IMR-90 (cell line): ENCODE measurements at regions not wholly inside any gene's neighbourhood (a gene's known extent, or its start where the extent isn't known, plus 50 kb on each side); places are given as distances from the start of the nearest gene placed in this dataset.

Experiments
- CEBPB ChIP-seq: IDR thresholded peaks from 2 replicates; pipeline ENCODE4 v1.6.1; 2012; ENCODE audit warnings: low read depth, low read length, improper control_type of control experiment
- CHD1 ChIP-seq: IDR thresholded peaks from 2 replicates; pipeline ENCODE4 v1.6.1; 2012; ENCODE audit warnings: low read depth, low read length, improper control_type of control experiment
- FOS ChIP-seq: fragments of 150-350 bp; IDR thresholded peaks from 2 replicates; pipeline ENCODE4 v1.6.1; 2016; ENCODE audit warnings: low read depth, low read length
- MAZ ChIP-seq: IDR thresholded peaks from 2 replicates; pipeline ENCODE4 v1.6.1; 2012; ENCODE audit warnings: low read depth, mild to moderate bottlenecking, low read length, improper control_type of control experiment, moderate library complexity, borderline replicate concordance
- POLR2A ChIP-seq: IDR thresholded peaks from 2 replicates; pipeline ENCODE4 v1.6.1; 2012; ENCODE audit warnings: mild to moderate bottlenecking, low read depth, low read length
- RAD21 ChIP-seq: IDR thresholded peaks from 2 replicates; pipeline ENCODE4 v1.6.1; 2012; ENCODE audit warnings: low read length, improper control_type of control experiment
- TF ChIP-seq, protein P1 (sequence below): conservative IDR thresholded peaks from 2 replicates; pipeline ENCODE4 v1.5.1; 2012; ENCODE audit warnings: mild to moderate bottlenecking, low read depth, low read length, improper control_type of control experiment
- TF ChIP-seq, protein P2 (sequence below): fragments of 150-350 bp; IDR thresholded peaks from 2 replicates; pipeline ENCODE4 v1.6.1; 2017; ENCODE audit warnings: mild to moderate bottlenecking, antibody characterized with exemption, low read length, low read depth

DNA sequence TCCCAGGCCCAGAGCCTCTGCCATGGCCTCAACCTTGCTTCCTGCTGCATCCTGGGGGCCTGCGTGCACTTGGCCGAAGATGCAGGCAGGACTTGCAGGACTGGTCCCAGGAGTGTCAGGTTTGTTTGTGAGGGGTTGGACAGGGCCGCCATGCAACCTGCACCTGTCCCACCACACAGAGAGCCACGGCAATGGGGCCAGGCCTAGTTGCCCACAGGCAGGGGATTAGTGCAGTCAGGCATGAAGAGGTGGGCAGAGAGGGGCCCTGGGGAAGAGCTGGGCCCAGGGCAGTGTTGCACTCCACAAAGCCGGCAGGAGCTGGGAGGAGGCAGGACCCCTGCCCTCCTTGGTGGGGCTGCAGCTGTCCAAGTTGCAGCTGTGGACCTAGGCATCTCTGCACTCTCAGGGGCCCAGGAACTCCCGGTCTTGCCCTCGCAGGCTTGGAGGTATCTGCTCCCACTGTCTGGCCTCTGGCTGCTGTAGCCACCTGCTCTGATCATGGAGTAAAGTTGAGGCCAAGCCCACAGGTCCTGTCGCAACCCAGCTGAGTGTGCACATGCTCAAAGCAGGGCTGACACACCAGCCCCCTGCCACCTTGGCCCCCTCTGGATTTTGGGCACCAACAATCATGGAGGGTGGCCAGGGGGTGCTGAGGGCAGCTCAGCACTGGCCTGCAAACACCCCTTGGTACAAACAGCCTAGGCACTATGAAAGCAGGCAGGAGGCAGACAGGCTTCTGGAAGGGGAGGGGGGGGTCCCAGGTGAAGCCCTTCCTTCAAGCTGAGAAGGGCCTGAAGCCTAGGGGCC, 190.4 kb upstream of the PCDH10 start:
- TF ChIP-seq, protein P1, sequence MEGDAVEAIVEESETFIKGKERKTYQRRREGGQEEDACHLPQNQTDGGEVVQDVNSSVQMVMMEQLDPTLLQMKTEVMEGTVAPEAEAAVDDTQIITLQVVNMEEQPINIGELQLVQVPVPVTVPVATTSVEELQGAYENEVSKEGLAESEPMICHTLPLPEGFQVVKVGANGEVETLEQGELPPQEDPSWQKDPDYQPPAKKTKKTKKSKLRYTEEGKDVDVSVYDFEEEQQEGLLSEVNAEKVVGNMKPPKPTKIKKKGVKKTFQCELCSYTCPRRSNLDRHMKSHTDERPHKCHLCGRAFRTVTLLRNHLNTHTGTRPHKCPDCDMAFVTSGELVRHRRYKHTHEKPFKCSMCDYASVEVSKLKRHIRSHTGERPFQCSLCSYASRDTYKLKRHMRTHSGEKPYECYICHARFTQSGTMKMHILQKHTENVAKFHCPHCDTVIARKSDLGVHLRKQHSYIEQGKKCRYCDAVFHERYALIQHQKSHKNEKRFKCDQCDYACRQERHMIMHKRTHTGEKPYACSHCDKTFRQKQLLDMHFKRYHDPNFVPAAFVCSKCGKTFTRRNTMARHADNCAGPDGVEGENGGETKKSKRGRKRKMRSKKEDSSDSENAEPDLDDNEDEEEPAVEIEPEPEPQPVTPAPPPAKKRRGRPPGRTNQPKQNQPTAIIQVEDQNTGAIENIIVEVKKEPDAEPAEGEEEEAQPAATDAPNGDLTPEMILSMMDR: no peak
- TF ChIP-seq POLR2A (no peak), MAZ (no peak), CEBPB (no peak), CHD1 (no peak), FOS (no peak), RAD21 (no peak)
- TF ChIP-seq, protein P2, sequence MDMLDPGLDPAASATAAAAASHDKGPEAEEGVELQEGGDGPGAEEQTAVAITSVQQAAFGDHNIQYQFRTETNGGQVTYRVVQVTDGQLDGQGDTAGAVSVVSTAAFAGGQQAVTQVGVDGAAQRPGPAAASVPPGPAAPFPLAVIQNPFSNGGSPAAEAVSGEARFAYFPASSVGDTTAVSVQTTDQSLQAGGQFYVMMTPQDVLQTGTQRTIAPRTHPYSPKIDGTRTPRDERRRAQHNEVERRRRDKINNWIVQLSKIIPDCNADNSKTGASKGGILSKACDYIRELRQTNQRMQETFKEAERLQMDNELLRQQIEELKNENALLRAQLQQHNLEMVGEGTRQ: no peak
